Esophagus muscularis mucosa (tissue), 3 donors: ENCODE measurements at regions not wholly inside any gene's neighbourhood (a gene's known extent, or its start where the extent isn't known, plus 50 kb on each side); places are given as distances from the start of the nearest gene placed in this dataset.

Experiments
- POLR2A ChIP-seq: fragments of 450-650 bp; IDR thresholded peaks from one replicate; pipeline ENCODE4 v1.6.1; 2017; ENCODE audit warnings: antibody characterized with exemption, moderate library complexity, mild to moderate bottlenecking, low read depth
- POLR2AphosphoS5 ChIP-seq, 2 donors: sonication (generic); formaldehyde crosslinking; IDR thresholded peaks; one replicate each; pipeline ENCODE4 v1.6.1; 2017; ENCODE audit warnings: antibody characterized with exemption in 2 of 2
- TF ChIP-seq, protein P1 (sequence below), 3 experiments: fragments of 200-600 bp in 2 of 3; fragments of 450-650 bp in 1 of 3; sonication (generic) in 2 of 3; IDR thresholded peaks; one replicate each; pipeline ENCODE4 v1.5.1; 2017 to 2019; ENCODE audit warnings: antibody characterized with exemption in 3 of 3, mild to moderate bottlenecking in 2 of 3, moderate library complexity in 1 of 3

DNA sequence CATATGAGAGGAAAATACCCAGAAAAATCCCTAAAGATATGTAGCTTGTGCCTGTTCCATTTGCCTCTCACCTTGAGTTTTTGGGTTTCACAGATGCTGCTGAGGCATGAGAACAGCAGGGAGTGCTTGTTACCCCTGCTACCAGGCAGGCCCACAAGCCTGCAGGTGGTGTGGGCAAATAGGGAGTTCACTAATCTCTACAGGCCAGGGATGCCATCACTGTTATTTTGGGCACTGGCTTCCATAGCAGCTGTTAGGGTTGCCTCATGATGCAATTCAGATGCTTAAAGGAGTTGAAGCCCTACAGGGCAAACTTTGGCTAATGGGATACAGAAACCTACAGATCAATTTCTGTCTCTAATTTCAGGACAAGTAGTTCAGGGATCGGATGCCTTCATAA is 873.5 kb downstream of the OTOL1 start:
- no peak for TF ChIP-seq POLR2A
- TF ChIP-seq, protein P1, sequence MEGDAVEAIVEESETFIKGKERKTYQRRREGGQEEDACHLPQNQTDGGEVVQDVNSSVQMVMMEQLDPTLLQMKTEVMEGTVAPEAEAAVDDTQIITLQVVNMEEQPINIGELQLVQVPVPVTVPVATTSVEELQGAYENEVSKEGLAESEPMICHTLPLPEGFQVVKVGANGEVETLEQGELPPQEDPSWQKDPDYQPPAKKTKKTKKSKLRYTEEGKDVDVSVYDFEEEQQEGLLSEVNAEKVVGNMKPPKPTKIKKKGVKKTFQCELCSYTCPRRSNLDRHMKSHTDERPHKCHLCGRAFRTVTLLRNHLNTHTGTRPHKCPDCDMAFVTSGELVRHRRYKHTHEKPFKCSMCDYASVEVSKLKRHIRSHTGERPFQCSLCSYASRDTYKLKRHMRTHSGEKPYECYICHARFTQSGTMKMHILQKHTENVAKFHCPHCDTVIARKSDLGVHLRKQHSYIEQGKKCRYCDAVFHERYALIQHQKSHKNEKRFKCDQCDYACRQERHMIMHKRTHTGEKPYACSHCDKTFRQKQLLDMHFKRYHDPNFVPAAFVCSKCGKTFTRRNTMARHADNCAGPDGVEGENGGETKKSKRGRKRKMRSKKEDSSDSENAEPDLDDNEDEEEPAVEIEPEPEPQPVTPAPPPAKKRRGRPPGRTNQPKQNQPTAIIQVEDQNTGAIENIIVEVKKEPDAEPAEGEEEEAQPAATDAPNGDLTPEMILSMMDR (IDR thresholded peaks at IDR 0.05) = no peak
- TF ChIP-seq POLR2AphosphoS5 (IDR thresholded peaks at IDR 0.05) = no peak
